HS-5 (cell line): ENCODE measurements at regions not wholly inside any gene's neighbourhood (a gene's known extent, or its start where the extent isn't known, plus 50 kb on each side); places are given as distances from the start of the nearest gene placed in this dataset.

Experiments
- DNase-seq: peaks from one replicate; pipeline ENCODE4 v3.0.0-alpha.2; 2012; ENCODE audit warnings: low read depth

DNA sequence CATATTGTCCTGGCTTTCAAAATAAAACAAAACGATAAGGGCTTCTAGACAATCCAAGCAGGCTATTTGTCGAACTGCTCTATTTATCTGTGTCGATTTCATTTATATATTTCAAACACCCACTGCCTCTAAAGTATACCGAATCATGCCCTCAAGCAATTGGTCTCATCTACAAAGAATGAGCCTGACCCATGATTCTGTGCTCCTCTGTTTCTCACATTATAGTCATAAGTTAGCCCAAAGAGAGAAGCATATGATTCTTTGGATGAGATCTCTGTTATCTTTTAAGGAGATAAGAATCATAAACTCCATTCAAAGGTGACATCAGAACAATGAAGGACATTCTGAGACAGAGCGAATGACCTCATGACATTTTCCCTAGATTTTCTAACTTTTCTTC, 191.1 kb downstream of the MAP2K6 start:
- no peak for DNase-seq

DNA sequence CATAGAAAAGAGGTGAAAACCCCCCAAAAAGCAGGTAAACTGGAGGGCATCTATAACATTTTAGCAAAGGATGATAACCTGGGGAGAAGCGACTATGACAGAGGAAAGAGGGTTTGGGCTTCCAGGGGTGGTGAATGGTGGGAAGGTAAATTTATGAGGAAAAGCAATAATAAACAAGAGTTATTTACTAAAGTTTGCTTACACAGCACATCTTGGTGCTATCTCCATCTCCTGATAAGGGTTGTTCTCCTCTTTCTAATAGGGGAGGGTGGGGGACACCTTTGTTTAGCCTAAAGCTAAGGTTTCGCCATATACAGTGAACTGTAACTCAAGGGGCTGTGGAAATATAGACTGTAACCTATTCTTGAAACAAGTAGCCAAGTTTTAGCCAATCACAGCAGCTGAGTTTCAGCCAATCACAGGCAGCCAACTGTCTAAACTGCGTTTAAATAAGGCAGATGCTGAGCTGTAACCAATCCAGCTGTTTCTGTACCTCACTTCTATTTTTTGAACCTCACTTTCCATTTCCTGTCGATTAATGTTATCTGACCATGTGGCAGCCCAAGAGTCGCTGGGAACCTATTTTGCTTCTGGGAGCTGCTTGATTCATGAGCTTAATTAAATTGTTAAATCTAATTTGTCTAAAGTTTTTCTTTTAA, 191.8 kb downstream of the MAP2K6 start:
- DNase-seq: no peak

GRCh38 chr17:69607162-69607834, 192.8 kb downstream of the MAP2K6 start:
- peak; percentile 38 for DNase-seq

GRCh38 chr17:69608141-69608540, 193.6 kb downstream of the MAP2K6 start:
- no peak for DNase-seq

GRCh38 chr17:69608808-69609472, 194.4 kb downstream of the MAP2K6 start:
- DNase-seq: peak; percentile 91

DNA sequence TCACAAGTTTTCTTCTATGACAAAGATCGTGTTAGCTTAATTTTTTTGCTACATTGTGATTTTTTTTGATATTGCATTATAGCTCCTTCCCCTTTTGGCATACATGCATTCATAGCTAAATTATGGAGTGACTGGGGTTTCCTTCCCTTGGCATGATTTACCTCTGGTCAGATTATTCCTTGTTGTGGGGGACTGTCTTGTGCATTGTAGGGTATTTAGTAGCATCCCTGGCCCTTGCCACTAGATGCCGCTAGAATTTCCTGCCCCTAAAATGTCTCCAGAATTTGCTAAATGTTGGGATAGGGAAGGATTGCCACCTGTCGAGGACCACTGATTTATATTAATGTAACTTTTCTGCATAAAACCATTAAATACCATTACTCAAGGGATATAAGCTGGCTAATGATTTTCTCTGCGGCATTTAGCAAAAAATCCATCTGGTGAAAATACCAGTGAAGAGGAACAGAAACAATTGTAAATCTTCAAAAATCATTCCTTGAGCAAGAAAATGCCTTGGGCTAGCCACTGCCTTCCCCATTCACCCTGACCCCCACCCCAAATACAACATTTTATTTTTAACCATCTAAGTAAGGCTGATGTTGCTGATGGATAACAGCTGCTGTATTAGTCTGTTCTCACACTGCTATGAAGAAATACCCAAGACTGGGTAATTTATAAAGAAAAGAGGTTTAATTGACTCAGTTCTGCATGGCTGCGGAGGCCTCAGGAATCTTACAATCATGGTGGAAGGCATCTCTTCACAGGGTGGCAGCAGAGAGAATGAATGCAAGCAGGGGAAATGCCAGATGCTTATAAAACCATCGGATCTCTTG, 195.2 kb downstream of the MAP2K6 start:
- no peak for DNase-seq

DNA sequence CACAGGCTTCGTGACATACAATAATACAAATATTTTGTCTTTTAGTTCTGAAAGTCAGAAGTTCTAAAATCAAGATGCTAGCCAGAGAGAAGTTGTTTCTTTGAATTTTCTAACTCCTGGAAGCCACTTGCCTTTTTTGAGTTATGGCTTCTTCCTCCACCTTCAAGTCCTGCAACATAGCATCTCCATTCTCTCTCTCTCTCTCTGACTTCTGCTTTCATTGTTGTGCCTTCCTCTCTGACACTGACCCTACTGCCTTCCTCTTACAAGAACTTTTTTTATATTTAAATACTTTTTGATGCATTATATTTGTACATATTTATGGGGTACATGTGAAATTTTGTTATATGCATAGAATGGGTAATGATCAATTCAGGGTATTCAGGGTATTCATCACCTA, 205.9 kb downstream of the MAP2K6 start:
- DNase-seq: no peak

GRCh38 chr17:69625474-69625873, 211.0 kb downstream of the MAP2K6 start:
- DNase-seq: no peak

GRCh38 chr17:69630056-69630635, 215.6 kb downstream of the MAP2K6 start:
- DNase-seq: no peak

- no peak for DNase-seq
Measured at GRCh38 chr17:69634844-69635243, 220.3 kb downstream of the MAP2K6 start.

DNA sequence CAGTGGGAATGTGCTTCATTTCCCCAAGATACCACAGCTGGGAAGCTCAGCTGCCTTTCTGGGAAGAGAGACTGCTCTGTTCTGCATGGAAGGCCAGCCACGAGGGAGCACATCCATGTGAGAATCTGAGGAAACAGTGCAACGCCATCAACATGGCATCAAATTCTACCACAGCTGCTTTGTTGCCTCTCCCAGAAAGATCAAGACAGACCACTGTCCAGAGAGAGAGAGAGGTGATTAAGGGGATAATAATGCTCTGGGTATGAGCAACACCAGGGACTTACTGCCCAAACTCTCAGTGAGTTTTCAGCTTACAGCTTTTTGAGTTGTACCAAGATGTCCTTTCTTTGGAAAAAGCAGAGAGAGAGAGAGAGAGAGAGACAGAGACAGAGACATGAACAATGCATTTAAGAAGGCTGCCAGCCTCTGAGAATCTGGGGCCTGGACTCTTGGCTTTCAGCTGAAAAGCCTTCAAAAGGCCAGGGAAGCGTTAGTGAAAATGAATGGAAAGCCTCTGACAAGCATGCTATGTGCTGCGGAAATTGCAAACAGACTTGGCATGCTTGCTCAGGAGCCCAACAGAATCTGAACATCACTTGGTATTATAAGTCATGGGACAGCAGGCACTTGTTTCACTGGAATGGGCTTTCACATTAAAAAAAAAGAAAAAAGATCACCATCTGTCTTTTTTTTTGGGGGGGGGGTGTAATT, 223.1 kb downstream of the MAP2K6 start:
- no peak for DNase-seq

DNA sequence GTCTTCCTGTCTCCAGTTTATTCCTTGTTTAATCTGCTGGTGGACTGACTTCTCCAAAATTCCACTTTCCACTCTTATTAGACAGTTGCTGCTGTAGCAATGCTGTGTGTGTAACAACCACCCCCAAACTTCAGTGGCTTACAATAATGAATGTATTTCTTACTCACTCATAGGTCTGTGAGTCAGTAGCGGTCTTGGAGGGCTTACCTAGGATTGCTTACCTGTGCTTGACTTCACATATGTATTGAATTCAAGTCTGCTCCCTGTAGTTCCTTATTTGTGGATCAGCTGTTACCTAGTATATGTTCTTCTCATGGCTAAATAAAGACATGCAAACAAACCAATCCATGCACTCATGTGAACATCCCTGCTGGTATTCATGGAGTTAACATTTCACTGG, 224.6 kb downstream of the MAP2K6 start:
- no peak for DNase-seq

DNA sequence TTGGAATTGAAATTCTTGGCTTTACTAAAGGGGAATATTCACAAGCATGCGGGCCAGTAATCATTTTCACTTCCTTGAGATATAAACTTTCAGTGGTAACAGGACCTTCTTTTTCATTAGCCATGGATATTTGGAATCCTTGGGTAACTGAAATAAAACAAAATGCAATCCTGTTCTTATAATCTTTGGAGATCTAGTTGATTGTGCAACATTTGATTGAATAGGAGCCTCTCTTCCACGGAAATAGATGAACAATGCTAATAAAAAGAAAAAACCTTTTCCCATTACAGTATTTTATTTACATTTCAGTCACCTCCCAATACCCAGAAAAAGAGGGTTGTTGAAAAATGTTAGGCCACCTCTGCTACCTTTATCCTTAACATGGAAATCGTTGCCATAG, 225.6 kb downstream of the MAP2K6 start:
- DNase-seq: no peak

DNA sequence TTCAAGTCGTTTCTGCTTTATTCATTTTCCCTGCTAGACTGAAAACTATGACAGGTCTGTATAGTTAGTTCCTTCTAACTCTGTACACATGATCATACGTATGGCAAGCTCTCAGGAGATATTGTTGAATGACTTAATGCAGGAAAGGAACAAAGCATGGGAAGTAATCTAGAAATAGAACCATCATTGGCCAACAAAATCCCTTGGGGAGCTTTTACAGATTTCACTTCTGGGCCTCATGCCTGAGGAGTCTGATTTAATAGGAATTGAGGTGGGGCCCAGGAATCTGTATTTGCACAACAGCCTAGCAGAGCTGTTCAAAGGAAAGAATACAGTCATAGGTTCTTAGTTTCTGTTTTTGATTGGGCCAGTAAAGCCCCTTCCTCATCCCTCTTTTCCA, 229.2 kb downstream of the MAP2K6 start:
- no peak for DNase-seq

DNA sequence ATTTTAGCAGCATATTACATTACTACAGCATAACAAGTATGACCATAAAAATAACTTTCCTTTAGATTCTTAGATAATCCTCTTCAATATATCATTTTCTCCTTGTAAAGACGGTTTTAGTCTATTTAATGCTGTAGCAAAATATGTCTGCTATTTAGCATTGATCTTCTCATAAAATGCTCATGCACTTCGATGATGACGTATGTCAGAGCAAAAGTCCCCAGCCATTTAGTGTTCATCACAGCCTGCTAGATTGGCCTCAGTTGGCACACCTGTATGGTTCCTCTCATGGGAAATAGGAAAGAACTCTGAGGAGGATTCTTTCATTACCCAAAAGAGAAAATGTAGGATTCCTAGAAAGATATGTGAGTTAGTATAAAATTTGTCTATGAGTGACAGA, 232.2 kb downstream of the MAP2K6 start:
- no peak for DNase-seq

DNA sequence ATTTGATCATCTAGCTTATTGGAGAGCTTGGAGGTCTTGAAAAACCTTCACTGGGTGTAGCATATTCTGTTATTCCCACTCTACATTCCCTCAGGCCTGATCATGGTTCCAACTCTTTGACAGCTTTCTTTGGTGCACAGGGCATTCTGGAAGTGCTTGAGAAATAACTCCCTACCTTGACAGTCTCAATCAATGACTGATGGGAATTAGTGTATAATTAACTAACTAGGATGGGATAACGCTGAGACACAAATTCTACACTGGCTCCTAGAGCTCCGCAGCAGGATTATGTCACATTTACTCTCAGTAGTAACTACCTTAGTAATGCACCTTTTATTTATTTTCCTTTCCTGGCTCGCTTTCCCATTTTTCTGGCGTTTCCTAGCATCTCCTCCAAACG, 236.4 kb downstream of the MAP2K6 start:
- DNase-seq: no peak

DNA sequence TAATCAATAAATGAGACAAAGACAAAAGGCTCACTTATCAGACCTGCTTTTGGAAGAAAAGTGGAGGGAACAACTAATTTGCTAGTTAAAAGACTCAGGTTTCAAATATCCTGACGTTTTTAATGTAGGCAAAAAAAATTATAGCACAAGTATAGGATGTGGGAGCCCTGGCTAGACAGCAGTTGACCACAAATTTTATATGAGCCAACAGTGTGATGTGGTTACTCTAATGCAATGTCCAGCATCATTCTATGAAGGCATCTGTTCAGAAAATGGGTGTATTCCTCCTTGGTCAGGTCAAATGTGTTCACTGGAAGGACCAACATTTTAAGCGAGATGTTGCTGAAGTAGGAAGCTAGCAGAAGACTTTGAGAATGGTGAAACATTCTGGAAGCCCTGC, 237.4 kb downstream of the MAP2K6 start:
- no peak for DNase-seq

DNA sequence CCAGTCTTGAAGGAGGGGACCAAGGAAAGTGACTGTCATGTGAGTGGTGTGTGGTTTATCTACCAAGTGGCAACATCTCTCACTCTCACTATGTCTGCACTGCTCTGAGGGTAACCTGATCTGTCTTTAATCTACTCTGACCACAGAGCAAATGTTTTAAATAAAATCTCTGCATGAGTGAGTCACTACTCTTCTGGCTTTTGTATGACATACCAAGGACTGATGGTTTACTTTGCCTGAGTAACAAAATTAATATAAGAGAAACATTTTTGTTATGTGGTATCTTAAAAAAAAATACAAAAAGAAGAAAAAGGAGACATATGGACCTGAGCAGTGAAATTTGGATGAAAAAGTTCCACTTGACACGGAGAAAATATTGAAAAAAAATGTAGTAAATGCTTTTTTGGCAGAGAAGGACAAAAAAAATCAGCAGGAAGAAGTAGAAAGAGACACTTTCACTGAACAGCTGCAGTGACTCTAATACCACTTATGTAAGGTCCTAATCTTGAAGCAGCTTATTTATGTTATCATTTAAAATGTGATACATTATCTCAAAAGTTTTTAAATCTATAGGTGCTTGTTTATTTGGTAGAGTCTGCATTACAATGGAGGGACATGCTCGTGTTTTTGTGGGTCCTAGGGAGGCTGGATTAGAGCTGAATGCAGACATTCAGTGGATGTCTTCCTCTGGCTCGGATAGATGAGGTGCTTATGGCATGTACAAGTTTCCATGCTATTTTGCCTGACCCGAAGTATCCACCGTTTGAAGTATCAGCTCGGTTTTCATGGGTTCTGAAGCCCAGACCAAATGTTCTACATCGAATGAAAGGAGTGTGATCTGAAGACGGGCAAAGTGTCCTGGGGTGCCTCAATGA, 240.7 kb downstream of the MAP2K6 start:
- peak; percentile 80 for DNase-seq

- no peak for DNase-seq
Measured at GRCh38 chr17:69655902-69656301, 241.4 kb downstream of the MAP2K6 start.

DNA sequence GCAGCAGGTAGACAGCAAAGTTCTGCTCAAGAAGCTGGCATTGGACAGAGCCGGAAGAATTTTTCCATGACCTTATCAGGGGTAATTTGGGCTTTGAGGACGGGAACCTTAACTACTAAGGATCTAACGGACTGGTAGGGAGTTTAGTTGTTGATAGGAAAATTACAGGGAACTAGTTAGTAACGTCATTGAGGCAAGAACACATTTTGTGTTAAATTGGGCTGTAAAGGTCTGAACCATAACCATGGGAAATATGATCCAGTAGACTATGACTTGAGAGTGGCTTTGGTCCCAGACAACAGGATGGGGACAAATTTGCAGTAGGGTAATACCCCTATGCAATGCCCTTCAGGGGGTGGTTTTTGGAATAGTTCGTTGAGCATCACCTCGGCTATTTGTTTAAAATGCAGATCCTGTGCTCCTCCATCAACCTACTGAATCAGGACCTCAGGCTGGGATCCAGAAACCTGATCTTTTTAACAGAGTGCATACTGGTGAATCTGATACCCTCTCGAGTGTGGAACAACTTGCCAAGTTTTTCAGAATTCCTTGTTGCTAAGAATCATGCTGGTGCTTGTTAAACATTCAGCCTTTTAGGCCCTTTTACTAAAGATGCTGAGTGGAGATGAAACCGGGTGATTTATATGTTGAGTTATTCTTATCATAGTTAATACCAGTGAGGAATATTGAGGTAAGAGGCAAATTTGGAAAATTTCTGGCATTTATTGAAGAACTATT, 255.1 kb downstream of the MAP2K6 start:
- DNase-seq: no peak
